Activated T-cell treated with anti-CD3 and anti-CD28 coated beads, Interleukin-2, amount 50 U/mL, for 72 hours (primary cell): ENCODE measurements at regions not wholly inside any gene's neighbourhood (a gene's known extent, or its start where the extent isn't known, plus 50 kb on each side); places are given as distances from the start of the nearest gene placed in this dataset.
"Not testable (repeated sequence)": the region's sequence is repeated elsewhere in the genome, so short reads cannot be mapped to it uniquely, and the experiment has no call there.

Experiments
- ATAC-seq, 2 donors: fragments of 150-1000 bp; cut with Tn5 transposase; replicated peaks in 1 of 2; 2 replicates each; pipeline ENCODE4 v1.10.0; 2021; ENCODE audit warnings: moderate library complexity in 2 of 2, mild to moderate bottlenecking in 1 of 2
- DNase-seq, 2 donors: peaks; one replicate each; pipeline ENCODE4 v3.0.0; 2021 to 2022; ENCODE audit warnings: mixed read lengths in 1 of 2
- H3K27ac Mint-ChIP-seq: one replicate; pipeline ENCODE4 v1.8.0; 2022; ENCODE audit warnings: mild to moderate bottlenecking, moderate library complexity, mixed read lengths
- H3K27me3 Mint-ChIP-seq: one replicate; pipeline ENCODE4 v1.8.0; 2022; ENCODE audit warnings: low read depth, mixed read lengths
- H3K36me3 Mint-ChIP-seq, 2 donors: one replicate each; pipeline ENCODE4 v1.8.0; 2022; ENCODE audit warnings: mixed read lengths in 2 of 2, mild to moderate bottlenecking in 1 of 2; ENCODE audit not compliant: insufficient read depth in 2 of 2
- H3K4me1 Mint-ChIP-seq: one replicate; pipeline ENCODE4 v1.8.0; 2022; ENCODE audit warnings: low read depth, mixed read lengths
- H3K4me3 Mint-ChIP-seq, 2 donors: one replicate each; pipeline ENCODE4 v1.8.0; 2022; ENCODE audit warnings: mild to moderate bottlenecking in 2 of 2, mixed read lengths in 2 of 2, moderate library complexity in 2 of 2
- H3K9me3 Mint-ChIP-seq, 2 donors: one replicate each; pipeline ENCODE4 v1.8.0; 2022; ENCODE audit warnings: mixed read lengths in 2 of 2

DNA sequence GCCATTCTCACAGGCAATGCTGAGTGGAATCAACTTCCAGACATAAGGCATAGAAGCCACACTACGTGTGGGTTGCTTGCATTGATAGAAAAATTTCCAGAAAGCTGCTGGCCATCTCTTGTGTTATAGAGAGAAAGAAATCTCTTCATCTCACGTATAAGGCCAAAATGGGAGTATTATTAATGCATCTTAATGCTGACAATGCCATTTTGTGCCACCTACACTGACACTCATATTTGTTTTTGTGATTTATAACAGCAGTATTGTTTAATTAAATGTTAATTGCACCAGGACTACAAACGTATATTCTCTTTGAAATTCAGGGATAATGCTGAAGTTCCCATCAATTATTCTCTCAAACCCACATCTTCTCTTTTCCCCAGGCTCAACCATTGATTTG is 56.1 kb upstream of the TMEM132D start:
- Mint-ChIP-seq H3K4me3 (no peak overlapping the region), H3K9me3 (peaks cover 0 to 2% of the 10 kb centered on the region in 2 donors), H3K27me3 (peaks cover 8% of the 10 kb centered on the region), H3K4me1 (no peaks in the 10 kb centered on the region), H3K36me3 (no peaks in the 10 kb centered on the region), H3K27ac (no peak overlapping the region)
- no peak for ATAC-seq
- no peak for DNase-seq

DNA sequence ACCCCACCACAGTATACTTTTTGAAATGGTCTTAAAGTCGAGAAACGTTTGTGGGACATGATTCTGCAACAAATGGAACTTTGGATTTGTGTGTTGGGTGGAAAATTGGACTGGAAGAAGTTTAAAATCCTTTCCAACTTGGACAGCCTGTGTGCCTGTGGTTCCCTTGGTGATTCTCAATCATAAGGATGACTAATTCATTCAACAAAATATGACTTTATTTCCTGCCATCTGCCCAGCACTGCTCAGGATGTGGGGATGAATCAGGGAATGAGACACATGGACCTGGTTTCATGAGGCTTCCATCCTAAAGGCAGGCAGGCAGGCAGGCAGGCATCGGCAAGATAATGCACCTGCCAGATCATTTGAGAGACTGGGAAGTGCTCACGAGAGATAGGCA is 57.3 kb upstream of the TMEM132D start:
- peaks cover 2 to 6% of the 10 kb centered on the region in 2 donors for H3K9me3 Mint-ChIP-seq
- no peaks in the 10 kb centered on the region for H3K4me1 Mint-ChIP-seq
- no peak overlapping the region for H3K27ac Mint-ChIP-seq
- DNase-seq (no peak), ATAC-seq (no peak)
- peaks cover 13% of the 10 kb centered on the region for H3K27me3 Mint-ChIP-seq
- no peaks in the 10 kb centered on the region for H3K36me3 Mint-ChIP-seq
- no peak overlapping the region for H3K4me3 Mint-ChIP-seq

DNA sequence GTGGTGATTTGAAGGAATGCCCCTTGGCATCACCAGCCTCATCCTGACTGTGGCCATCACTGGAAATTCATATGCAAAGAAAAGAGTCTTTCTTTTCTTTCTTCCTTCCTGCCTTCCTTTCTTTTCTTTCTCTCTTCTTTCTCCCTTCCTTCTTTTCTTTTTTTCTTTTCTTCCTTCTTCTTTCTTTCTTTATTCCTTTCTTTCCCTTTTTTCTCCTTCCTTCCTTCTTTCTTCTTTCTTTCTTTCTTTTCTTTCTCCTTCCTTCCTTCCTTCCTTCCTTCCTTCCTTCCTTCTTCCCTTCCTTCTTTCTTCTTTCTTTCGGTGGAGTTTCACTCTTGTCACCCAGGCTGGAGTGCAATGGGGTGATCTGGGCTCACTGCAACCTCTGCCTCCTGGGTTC is 58.0 kb upstream of the TMEM132D start:
- Mint-ChIP-seq H3K4me1 (no peaks in the 10 kb centered on the region), H3K9me3 (peaks cover 2 to 6% of the 10 kb centered on the region in 2 donors), H3K27ac (no peak overlapping the region), H3K36me3 (no peaks in the 10 kb centered on the region), H3K4me3 (no peak overlapping the region), H3K27me3 (peaks cover 13% of the 10 kb centered on the region)
- DNase-seq (no peak), ATAC-seq (no peak)

GRCh38 chr12:129964300-129964699 is 60.5 kb upstream of the TMEM132D start:
- Mint-ChIP-seq H3K4me3 (no peak overlapping the region), H3K4me1 (no peaks in the 10 kb centered on the region), H3K9me3 (peaks cover 2 to 6% of the 10 kb centered on the region in 2 donors), H3K36me3 (no peaks in the 10 kb centered on the region), H3K27ac (no peak overlapping the region), H3K27me3 (peaks cover 13% of the 10 kb centered on the region)
- ATAC-seq (no peak), DNase-seq (no peak)

DNA sequence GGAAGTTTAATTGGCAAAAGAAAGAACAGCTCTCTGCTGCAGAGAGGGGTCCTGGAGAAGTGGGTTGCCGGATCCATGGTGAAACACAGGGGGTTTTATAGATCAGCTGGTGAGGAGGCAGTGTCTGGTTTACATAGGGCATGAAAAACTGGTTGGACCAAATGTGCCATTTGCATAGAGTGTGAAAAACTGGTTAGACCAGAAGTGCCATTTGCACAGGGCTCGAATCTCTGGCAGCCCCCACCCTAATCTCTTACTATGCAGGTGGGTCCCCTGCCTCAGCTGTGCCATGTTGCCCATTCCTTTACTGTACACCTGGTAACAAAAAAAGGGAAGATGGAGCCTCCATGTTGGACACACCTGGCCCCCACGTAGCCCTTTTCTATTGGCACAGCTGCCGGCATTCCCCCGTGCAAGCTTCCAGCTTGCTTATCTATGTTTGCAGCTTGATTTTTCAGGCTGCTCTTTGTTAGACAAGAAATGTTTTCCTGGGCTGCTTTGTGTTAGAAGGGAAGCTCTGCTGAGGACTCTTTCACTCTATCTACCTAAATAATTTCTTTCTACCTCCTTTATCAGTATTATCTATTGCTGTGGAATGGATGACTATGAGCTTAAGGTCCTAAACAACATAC is 61.1 kb upstream of the TMEM132D start:
- H3K4me3 Mint-ChIP-seq = no peak overlapping the region
- no peaks in the 10 kb centered on the region for H3K36me3 Mint-ChIP-seq
- ATAC-seq (no peak), DNase-seq (no peak)
- H3K9me3 Mint-ChIP-seq = peaks cover 2 to 6% of the 10 kb centered on the region in 2 donors
- no peaks in the 10 kb centered on the region for H3K4me1 Mint-ChIP-seq
- no peak overlapping the region for H3K27ac Mint-ChIP-seq
- H3K27me3 Mint-ChIP-seq = peaks cover 13% of the 10 kb centered on the region

DNA sequence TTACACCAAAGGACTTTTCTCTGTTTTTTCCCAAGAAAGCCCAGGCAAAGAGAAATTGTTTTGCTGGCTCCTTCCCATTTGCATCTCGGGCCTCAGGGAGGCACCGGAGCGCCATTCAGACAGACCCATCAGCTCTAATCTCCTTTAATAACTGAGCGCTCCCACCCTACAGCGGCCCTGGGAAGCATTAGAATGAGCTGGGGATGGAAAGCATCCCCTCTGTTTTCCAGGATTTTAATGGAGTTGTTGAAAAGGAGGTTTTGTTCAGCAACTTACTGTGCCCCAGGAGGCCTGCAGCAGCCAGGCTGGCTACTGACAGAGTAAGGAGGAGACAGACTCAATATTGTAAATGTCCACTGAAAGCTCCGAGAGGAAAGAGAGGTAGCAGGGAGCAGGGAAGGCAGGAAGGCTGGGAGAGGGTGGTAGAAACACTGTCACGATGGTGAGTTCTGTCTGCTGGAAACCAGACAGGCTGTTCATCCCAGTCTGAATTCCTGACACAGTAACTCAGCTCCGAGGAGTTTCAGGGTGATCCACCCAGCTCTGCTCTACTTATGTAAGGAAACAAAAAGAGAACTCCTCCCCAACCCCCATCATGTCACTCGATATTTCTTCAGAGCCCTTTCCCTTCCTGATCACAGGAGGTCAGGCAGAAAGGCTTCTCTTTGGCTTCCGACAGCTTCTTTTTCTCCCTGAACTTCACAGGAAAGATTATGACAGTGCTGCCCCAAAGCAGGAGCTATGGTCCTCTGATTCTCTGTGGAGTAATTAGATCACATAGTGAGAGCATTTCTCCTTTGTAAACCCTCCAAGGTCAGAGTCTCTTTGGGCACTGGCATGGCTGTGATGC is 62.5 kb upstream of the TMEM132D start:
- Mint-ChIP-seq H3K27me3 (peaks cover 13% of the 10 kb centered on the region), H3K36me3 (no peaks in the 10 kb centered on the region), H3K9me3 (peaks cover 2 to 9% of the 10 kb centered on the region in 2 donors), H3K4me3 (no peak overlapping the region), H3K4me1 (no peaks in the 10 kb centered on the region), H3K27ac (no peak overlapping the region)
- DNase-seq (no peak), ATAC-seq (no peak)

- H3K27me3 Mint-ChIP-seq = no peaks in the 10 kb centered on the region
- no peak overlapping the region for H3K27ac Mint-ChIP-seq
- H3K4me3 Mint-ChIP-seq = no peak overlapping the region
- peaks cover 4% of the 10 kb centered on the region in 2 donors for H3K9me3 Mint-ChIP-seq
- no peaks in the 10 kb centered on the region for H3K4me1 Mint-ChIP-seq
- no peaks in the 10 kb centered on the region for H3K36me3 Mint-ChIP-seq
- no peak for DNase-seq
- ATAC-seq = no peak
Observed at GRCh38 chr12:129971721-129972120, 67.9 kb upstream of the TMEM132D start.

- DNase-seq (no peak), ATAC-seq (no peak)
- Mint-ChIP-seq H3K9me3 (peaks cover 4% of the 10 kb centered on the region in 2 donors), H3K27ac (no peak overlapping the region), H3K4me3 (no peak overlapping the region), H3K4me1 (no peaks in the 10 kb centered on the region), H3K27me3 (no peaks in the 10 kb centered on the region), H3K36me3 (no peaks in the 10 kb centered on the region)
Observed at GRCh38 chr12:129973236-129973961, 69.6 kb upstream of the TMEM132D start.

DNA sequence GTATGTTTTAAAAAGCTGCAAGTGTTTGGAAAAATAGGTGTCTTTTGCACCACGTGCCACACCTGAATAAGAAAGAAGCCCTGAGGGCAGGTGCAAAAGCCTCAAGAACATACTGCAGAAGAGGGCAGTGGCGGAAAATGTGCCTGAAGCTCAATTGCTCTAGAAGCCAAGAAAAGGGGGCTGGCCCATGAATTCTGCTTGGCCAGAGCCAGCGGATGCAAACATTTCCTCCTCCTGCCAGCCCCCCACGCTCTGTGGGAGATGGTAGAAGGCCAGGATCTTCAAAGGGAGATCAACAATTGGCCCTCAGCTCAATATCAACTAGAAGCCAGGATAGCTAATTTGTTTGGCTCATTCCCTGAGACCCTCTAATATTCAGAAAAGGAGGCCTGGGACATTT is 80.3 kb upstream of the TMEM132D start:
- H3K4me3 Mint-ChIP-seq = no peak overlapping the region
- H3K36me3 Mint-ChIP-seq = peaks cover 2 to 4% of the 10 kb centered on the region in 2 donors
- ATAC-seq = no peak
- peaks cover 2 to 6% of the 10 kb centered on the region in 2 donors for H3K9me3 Mint-ChIP-seq
- no peak for DNase-seq
- H3K4me1 Mint-ChIP-seq = no peaks in the 10 kb centered on the region
- H3K27ac Mint-ChIP-seq = no peak overlapping the region
- H3K27me3 Mint-ChIP-seq = peaks cover 9% of the 10 kb centered on the region

- ATAC-seq (no peak), DNase-seq (no peak)
- H3K4me3 Mint-ChIP-seq = no peak overlapping the region
- H3K36me3 Mint-ChIP-seq = peaks cover 2 to 10% of the 10 kb centered on the region in 2 donors
- no peaks in the 10 kb centered on the region for H3K4me1 Mint-ChIP-seq
- H3K27ac Mint-ChIP-seq = no peak overlapping the region
- H3K27me3 Mint-ChIP-seq = no peaks in the 10 kb centered on the region
- peaks cover 10% of the 10 kb centered on the region in 2 donors for H3K9me3 Mint-ChIP-seq
Observed at GRCh38 chr12:129987841-129988240, 84.0 kb upstream of the TMEM132D start.

- no peaks in the 10 kb centered on the region for H3K27me3 Mint-ChIP-seq
- ATAC-seq (no peak), DNase-seq (no peak)
- H3K4me3 Mint-ChIP-seq = no peak overlapping the region
- no peaks in the 10 kb centered on the region for H3K4me1 Mint-ChIP-seq
- H3K27ac Mint-ChIP-seq = no peak overlapping the region
- H3K36me3 Mint-ChIP-seq = peaks cover 0 to 2% of the 10 kb centered on the region in 2 donors
- H3K9me3 Mint-ChIP-seq = peaks cover 6 to 8% of the 10 kb centered on the region in 2 donors
Observed at GRCh38 chr12:129994634-129995033, 90.8 kb upstream of the TMEM132D start.

GRCh38 chr12:129997239-129997638 is 93.4 kb upstream of the TMEM132D start:
- H3K9me3 Mint-ChIP-seq = peaks cover 3% of the 10 kb centered on the region in 2 donors
- ATAC-seq = no peak
- H3K4me3 Mint-ChIP-seq = no peak overlapping the region

GRCh38 chr12:130004310-130004877 is 100.6 kb upstream of the TMEM132D start:
- not testable (repeated sequence) for H3K9me3 Mint-ChIP-seq, DNase-seq, H3K36me3 Mint-ChIP-seq, H3K4me3 Mint-ChIP-seq, H3K4me1 Mint-ChIP-seq, ATAC-seq, H3K27me3 Mint-ChIP-seq, H3K27ac Mint-ChIP-seq

More at GRCh38 chr12:129997239-129997638, 93.4 kb upstream of the TMEM132D start:
- Mint-ChIP-seq H3K36me3 (no peaks in the 10 kb centered on the region), H3K27ac (no peak overlapping the region), H3K27me3 (no peaks in the 10 kb centered on the region), H3K4me1 (no peaks in the 10 kb centered on the region)
- no peak for DNase-seq
